GM12873 (cell line): ENCODE measurements at regions not wholly inside any gene's neighbourhood (a gene's known extent, or its start where the extent isn't known, plus 50 kb on each side); places are given as distances from the start of the nearest gene placed in this dataset.

Source experiments
- CTCF ChIP-seq: IDR thresholded peaks from 2 replicates; pipeline ENCODE4 v1.5.1; 2012; ENCODE audit warnings: low read depth, mild to moderate bottlenecking, moderate library complexity, low read length, control low read depth; ENCODE audit not compliant: insufficient read depth; ENCODE audit errors: missing control alignments

GRCh38 chr9:28232686-28233085 is 659.4 kb upstream of the C9orf72 start:
- TF ChIP-seq CTCF: no peak

GRCh38 chr9:28234133-28234893 is 661.0 kb upstream of the C9orf72 start:
- TF ChIP-seq CTCF: no peak

GRCh38 chr9:28234894-28235277 is 661.6 kb upstream of the C9orf72 start:
- no peak for TF ChIP-seq CTCF

- no peak for TF ChIP-seq CTCF
Observed at GRCh38 chr9:28249424-28249823, 676.1 kb upstream of the C9orf72 start.

GRCh38 chr9:28255174-28255573 is 681.9 kb upstream of the C9orf72 start:
- TF ChIP-seq CTCF: no peak

- no peak for TF ChIP-seq CTCF
Observed at GRCh38 chr9:28260330-28260729, 687.0 kb upstream of the C9orf72 start.

- no peak for TF ChIP-seq CTCF
Observed at GRCh38 chr9:28264368-28264767, 691.1 kb upstream of the C9orf72 start.
